WTC11 (cell line): ENCODE measurements at regions not wholly inside any gene's neighbourhood (a gene's known extent, or its start where the extent isn't known, plus 50 kb on each side); places are given as distances from the start of the nearest gene placed in this dataset.

ENCODE experiments used
- NR1H2 ChIP-seq: sonication (generic); formaldehyde crosslinking; IDR thresholded peaks from 2 replicates; pipeline ENCODE4 v1.9.0; 2021; ENCODE audit warnings: mild to moderate bottlenecking, moderate library complexity, missing genetic modification reagents
- TF ChIP-seq, protein P1 (sequence below): sonication (generic); formaldehyde crosslinking; IDR thresholded peaks from 2 replicates; pipeline ENCODE4 v1.8.0; 2022; ENCODE audit warnings: mild to moderate bottlenecking, missing genetic modification reagents

- TF ChIP-seq, protein P1, sequence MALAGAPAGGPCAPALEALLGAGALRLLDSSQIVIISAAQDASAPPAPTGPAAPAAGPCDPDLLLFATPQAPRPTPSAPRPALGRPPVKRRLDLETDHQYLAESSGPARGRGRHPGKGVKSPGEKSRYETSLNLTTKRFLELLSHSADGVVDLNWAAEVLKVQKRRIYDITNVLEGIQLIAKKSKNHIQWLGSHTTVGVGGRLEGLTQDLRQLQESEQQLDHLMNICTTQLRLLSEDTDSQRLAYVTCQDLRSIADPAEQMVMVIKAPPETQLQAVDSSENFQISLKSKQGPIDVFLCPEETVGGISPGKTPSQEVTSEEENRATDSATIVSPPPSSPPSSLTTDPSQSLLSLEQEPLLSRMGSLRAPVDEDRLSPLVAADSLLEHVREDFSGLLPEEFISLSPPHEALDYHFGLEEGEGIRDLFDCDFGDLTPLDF, result no peak
- no peak for TF ChIP-seq NR1H2 (CRISPR knock-in tag)
Measured at GRCh38 chr11:55457641-55458040, 89.9 kb downstream of the OR4A15 start.
